HepG2 (cell line): ENCODE measurements at regions not wholly inside any gene's neighbourhood (a gene's known extent, or its start where the extent isn't known, plus 50 kb on each side); places are given as distances from the start of the nearest gene placed in this dataset.

Experiments
- ATAC-seq: fragments of 200-7000 bp; cut with Tn5 transposase; 3 replicates; pipeline ENCODE4 v1.9.1; 2020; ENCODE audit warnings: mild to moderate bottlenecking, moderate library complexity
- BruUV-seq: library from RNA; stranded (reverse); fragments of 400-500 nt; replicated peaks from 2 replicates; lab custom pipeline; 2021; lab: Mats Ljungman, UMichigan
- CTCF ChIA-PET: fragments of 300-600 bp; formaldehyde crosslinking; extraction: SDS; loops from one replicate; lab custom pipeline; 2021; ENCODE audit warnings: low total read pairs, inconsistent platforms, low intra/inter-chr PET ratio; lab: Yijun Ruan, JAX
- POLR2A ChIA-PET: fragments of 350-600 bp; sonication (Branson Sonifier 250); formaldehyde crosslinking; loops from one replicate; lab custom pipeline; 2020; ENCODE audit warnings: antibody characterized with exemption, inconsistent platforms; lab: Yijun Ruan, JAX
- DNase-seq: peaks from one replicate; pipeline ENCODE4 v3.0.0-alpha.2; 2015; ENCODE audit warnings: low spot score
- FAIRE-seq: peaks from 3 replicates; lab custom pipeline; 2011; peaks lifted over from hg19 to GRCh38; lab: Jason Lieb, UNC
- H2AFZ ChIP-seq: one replicate; pipeline ENCODE4 v1.6.1; 2011; ENCODE audit warnings: low read length, inconsistent platforms
- H3K27ac ChIP-seq: fragments of 300-600 bp; 3 replicates; pipeline ENCODE4 v1.8.0; 2011; ENCODE audit warnings: mixed run types, mild to moderate bottlenecking, mixed read lengths, low read length, inconsistent platforms; ENCODE audit not compliant: insufficient read depth; ENCODE audit errors: extremely low read length
- H3K27me3 ChIP-seq, 2 experiments: fragments of 200-600 bp in 1 of 2; 2 replicates in 1 of 2; 3 replicates in 1 of 2; pipeline versions ENCODE4 v1.6.0 to v1.8.0; 2011; ENCODE audit warnings: low read length in 2 of 2, mild to moderate bottlenecking in 2 of 2, moderate library complexity in 2 of 2, inconsistent platforms in 1 of 2; ENCODE audit not compliant: insufficient read depth in 2 of 2, control insufficient read depth in 1 of 2
- H3K36me3 ChIP-seq, 2 experiments: fragments of 200-600 bp in 1 of 2; replicated peaks in 1 of 2; 2 replicates in 1 of 2; 3 replicates in 1 of 2; pipeline versions ENCODE4 v1.5.1 to v1.8.0; 2011; ENCODE audit warnings: low read length in 2 of 2, inconsistent platforms in 1 of 2; ENCODE audit not compliant: insufficient read depth in 2 of 2, control insufficient read depth in 1 of 2
- H3K4me1 ChIP-seq: 2 replicates; pipeline ENCODE4 v1.5.1; 2012; ENCODE audit warnings: low read length, inconsistent platforms; ENCODE audit not compliant: insufficient read depth
- H3K4me2 ChIP-seq: 2 replicates; pipeline ENCODE4 v1.6.0; 2011; ENCODE audit warnings: low read depth, low read length, inconsistent platforms
- H3K4me3 ChIP-seq, 3 experiments: fragments of 200-600 bp in 1 of 3; sonication (generic), shearing (Covaris generic) in 1 of 3; replicated peaks in 1 of 3; 2 replicates each; pipeline ENCODE4 v1.5.1; 2011 to 2016; ENCODE audit warnings: low read length in 3 of 3, inconsistent platforms in 2 of 3, low read depth in 2 of 3, mild to moderate bottlenecking in 2 of 3, control low read depth in 1 of 3, mixed read lengths in 1 of 3; ENCODE audit not compliant: insufficient read depth in 1 of 3
- H3K79me2 ChIP-seq: one replicate; pipeline ENCODE4 v1.6.1; 2011; ENCODE audit warnings: low read length, inconsistent platforms; ENCODE audit not compliant: insufficient read depth
- H3K9ac ChIP-seq: 2 replicates; pipeline ENCODE4 v1.6.0; 2011; ENCODE audit warnings: mild to moderate bottlenecking, low read depth, low read length, inconsistent platforms; ENCODE audit not compliant: insufficient read depth
- H3K9me3 ChIP-seq: 2 replicates; pipeline ENCODE4 v1.5.1; 2012; ENCODE audit warnings: mild to moderate bottlenecking, low read length
- H4K20me1 ChIP-seq: 2 replicates; pipeline ENCODE4 v1.6.0; 2011; ENCODE audit warnings: inconsistent platforms, mild to moderate bottlenecking, low read length, moderate library complexity; ENCODE audit not compliant: insufficient read depth
- GATAD1 ChIP-seq: IDR thresholded peaks from 2 replicates; pipeline ENCODE4 v1.6.1; 2016; ENCODE audit warnings: missing genetic modification reagents, missing compliant biosample characterization
- HNF4A ChIP-seq: sonication (generic); formaldehyde crosslinking; IDR thresholded peaks from 2 replicates; pipeline ENCODE4 v1.4.0; 2020; ENCODE audit warnings: missing genetic modification reagents
- TBX2 ChIP-seq: sonication (generic); formaldehyde crosslinking; IDR thresholded peaks from 2 replicates; pipeline ENCODE4 v1.5.0; 2020; ENCODE audit warnings: missing genetic modification reagents, mild to moderate bottlenecking, borderline replicate concordance
- ZNF607 ChIP-seq: sonication (generic); formaldehyde crosslinking; IDR thresholded peaks from 2 replicates; pipeline ENCODE4 v1.5.1; 2020; ENCODE audit warnings: missing genetic modification reagents, mild to moderate bottlenecking, borderline replicate concordance
- WGBS: methylation state at CpG from one replicate; pipeline ENCODE4 v1.1.6; 2017; ENCODE audit warnings: low lambda C conversion rate; 5-methylcytosine and 5-hydroxymethylcytosine counted together
- in situ Hi-C: cut with HindIII; loops from 2 replicates; pipeline ENCODE4 v1.10.0; 2017; ENCODE audit warnings: low pct_unique_long_range_greater_than_20kb; ENCODE audit not compliant: extremely low pct_ligation_motif_present
- intact Hi-C: fragments of 100-400 bp; cut with micrococcal nuclease; formaldehyde crosslinking; loops from one replicate; pipeline ENCODE4 v1.10.0; 2022; ENCODE audit not compliant: unreplicated experiment
- TF ChIP-seq, protein P1 (sequence below): sonication (generic); formaldehyde crosslinking; IDR thresholded peaks from 2 replicates; pipeline ENCODE4 v1.4.0; 2020; ENCODE audit warnings: missing genetic modification reagents, borderline replicate concordance
- TF ChIP-seq, protein P2 (sequence below): sonication (generic); formaldehyde crosslinking; IDR thresholded peaks from 2 replicates; pipeline ENCODE4 v1.9.0; 2021; ENCODE audit warnings: missing genetic modification reagents, mild to moderate bottlenecking, borderline replicate concordance

DNA sequence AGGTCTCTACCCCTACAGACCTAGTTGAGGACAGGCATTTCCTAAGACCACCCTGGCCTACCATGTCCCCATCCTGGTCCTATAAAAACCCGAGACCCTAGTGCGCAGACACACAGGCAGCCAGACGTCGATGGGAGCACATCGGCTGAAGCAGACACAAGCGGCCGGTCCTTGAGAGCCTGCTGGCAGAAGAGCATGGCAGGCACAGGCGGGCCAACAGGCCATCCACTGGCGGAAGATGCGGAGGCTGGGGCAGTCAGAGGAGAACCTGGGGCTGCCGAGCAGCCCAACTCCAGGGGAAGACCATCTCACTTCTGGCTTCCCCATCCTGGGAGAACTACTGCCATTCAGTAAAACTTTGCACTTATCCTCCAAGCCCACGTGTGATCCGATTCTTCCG is 396.8 kb downstream of the AEBP2 start:
- H3K79me2 ChIP-seq = no peaks in the 10 kb centered on the region
- no peaks in the 10 kb centered on the region for H4K20me1 ChIP-seq
- no peaks in the 10 kb centered on the region for H3K9me3 ChIP-seq
- TF ChIP-seq TBX2 (CRISPR knock-in tag) (no peak), ZNF607 (CRISPR knock-in tag) (no peak), GATAD1 (CRISPR knock-in tag) (no peak), HNF4A (CRISPR knock-in tag) (no peak)
- TF ChIP-seq, protein P1, sequence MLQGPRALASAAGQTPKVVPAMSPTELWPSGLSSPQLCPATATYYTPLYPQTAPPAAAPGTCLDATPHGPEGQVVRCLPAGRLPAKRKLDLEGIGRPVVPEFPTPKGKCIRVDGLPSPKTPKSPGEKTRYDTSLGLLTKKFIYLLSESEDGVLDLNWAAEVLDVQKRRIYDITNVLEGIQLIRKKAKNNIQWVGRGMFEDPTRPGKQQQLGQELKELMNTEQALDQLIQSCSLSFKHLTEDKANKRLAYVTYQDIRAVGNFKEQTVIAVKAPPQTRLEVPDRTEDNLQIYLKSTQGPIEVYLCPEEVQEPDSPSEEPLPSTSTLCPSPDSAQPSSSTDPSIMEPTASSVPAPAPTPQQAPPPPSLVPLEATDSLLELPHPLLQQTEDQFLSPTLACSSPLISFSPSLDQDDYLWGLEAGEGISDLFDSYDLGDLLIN (CRISPR knock-in tag) = no peak
- TF ChIP-seq, protein P2, sequence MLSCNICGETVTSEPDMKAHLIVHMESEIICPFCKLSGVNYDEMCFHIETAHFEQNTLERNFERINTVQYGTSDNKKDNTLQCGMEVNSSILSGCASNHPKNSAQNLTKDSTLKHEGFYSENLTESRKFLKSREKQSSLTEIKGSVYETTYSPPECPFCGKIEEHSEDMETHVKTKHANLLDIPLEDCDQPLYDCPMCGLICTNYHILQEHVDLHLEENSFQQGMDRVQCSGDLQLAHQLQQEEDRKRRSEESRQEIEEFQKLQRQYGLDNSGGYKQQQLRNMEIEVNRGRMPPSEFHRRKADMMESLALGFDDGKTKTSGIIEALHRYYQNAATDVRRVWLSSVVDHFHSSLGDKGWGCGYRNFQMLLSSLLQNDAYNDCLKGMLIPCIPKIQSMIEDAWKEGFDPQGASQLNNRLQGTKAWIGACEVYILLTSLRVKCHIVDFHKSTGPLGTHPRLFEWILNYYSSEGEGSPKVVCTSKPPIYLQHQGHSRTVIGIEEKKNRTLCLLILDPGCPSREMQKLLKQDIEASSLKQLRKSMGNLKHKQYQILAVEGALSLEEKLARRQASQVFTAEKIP (CRISPR knock-in tag) = no peak
- TF ChIP-seq, all 625 proteins: peak for 0
- Histone ChIP-seq H3K27ac (no peak overlapping the region), H3K36me3 (no peaks in the 10 kb centered on the region), H3K9ac (no peak overlapping the region), H3K4me2 (no peak overlapping the region), H3K4me1 (no peaks in the 10 kb centered on the region), H3K27me3 (no peaks in the 10 kb centered on the region), H3K4me3 (no peak overlapping the region), H2AFZ (no peak overlapping the region)
- CTCF ChIA-PET = no interaction called here
- no TSS peak for BruUV-seq
- no peak for DNase-seq
- POLR2A ChIA-PET = no interaction called here
- WGBS = 75% methylated on average over 9 of the region's 14 CpGs
- intact Hi-C loops = no loop called here
- no peak for ATAC-seq
- FAIRE-seq = no peak
- in situ Hi-C loops = no loop called here
